22Rv1 (cell line): ENCODE measurements at regions not wholly inside any gene's neighbourhood (a gene's known extent, or its start where the extent isn't known, plus 50 kb on each side); places are given as distances from the start of the nearest gene placed in this dataset.
A peak's percentile ranks its signal among the peaks of the same experiment; 100 is the strongest.

Experiments used
- H3K27ac ChIP-seq: fragments of 450-650 bp; 2 replicates; pipeline ENCODE4 v1.5.1; 2017
- ZFX ChIP-seq: fragments of 450-650 bp; IDR thresholded peaks from 2 replicates; pipeline ENCODE4 v1.6.1; 2017; ENCODE audit warnings: antibody characterized with exemption, borderline replicate concordance
- TF ChIP-seq, protein P1 (sequence below): fragments of 450-650 bp; IDR thresholded peaks from 2 replicates; pipeline ENCODE4 v1.5.1; 2017; ENCODE audit warnings: mild to moderate bottlenecking

DNA sequence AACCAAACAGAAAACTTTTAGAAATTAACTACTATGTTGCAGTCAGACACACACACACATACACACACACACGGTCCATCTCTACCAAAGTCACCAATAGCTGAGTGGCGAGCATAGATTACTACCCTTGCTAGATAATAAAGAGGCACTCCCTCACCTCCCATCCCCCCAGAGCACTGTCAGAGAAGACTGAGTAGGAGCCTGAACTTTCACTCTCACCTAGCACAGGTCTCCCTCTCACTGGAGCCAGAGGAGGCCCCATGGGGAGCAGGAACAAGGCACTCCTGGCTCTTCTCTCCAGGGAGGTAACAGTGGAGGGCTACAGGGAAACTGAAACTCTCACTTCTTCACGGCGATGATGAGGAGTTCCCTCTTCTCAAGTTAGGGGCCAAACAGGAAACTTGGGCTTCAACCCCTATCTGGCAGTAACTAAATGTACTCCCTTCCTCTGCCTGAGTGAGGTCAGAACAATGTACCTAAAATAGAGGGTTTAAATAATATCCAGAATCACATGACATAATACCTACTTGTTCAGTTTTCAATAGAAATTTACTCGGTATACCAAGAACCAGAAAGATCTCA, 975.3 kb upstream of the GBE1 start:
- no peak overlapping the region for H3K27ac ChIP-seq
- TF ChIP-seq, protein P1, sequence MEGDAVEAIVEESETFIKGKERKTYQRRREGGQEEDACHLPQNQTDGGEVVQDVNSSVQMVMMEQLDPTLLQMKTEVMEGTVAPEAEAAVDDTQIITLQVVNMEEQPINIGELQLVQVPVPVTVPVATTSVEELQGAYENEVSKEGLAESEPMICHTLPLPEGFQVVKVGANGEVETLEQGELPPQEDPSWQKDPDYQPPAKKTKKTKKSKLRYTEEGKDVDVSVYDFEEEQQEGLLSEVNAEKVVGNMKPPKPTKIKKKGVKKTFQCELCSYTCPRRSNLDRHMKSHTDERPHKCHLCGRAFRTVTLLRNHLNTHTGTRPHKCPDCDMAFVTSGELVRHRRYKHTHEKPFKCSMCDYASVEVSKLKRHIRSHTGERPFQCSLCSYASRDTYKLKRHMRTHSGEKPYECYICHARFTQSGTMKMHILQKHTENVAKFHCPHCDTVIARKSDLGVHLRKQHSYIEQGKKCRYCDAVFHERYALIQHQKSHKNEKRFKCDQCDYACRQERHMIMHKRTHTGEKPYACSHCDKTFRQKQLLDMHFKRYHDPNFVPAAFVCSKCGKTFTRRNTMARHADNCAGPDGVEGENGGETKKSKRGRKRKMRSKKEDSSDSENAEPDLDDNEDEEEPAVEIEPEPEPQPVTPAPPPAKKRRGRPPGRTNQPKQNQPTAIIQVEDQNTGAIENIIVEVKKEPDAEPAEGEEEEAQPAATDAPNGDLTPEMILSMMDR: no peak
- TF ChIP-seq ZFX: no peak

DNA sequence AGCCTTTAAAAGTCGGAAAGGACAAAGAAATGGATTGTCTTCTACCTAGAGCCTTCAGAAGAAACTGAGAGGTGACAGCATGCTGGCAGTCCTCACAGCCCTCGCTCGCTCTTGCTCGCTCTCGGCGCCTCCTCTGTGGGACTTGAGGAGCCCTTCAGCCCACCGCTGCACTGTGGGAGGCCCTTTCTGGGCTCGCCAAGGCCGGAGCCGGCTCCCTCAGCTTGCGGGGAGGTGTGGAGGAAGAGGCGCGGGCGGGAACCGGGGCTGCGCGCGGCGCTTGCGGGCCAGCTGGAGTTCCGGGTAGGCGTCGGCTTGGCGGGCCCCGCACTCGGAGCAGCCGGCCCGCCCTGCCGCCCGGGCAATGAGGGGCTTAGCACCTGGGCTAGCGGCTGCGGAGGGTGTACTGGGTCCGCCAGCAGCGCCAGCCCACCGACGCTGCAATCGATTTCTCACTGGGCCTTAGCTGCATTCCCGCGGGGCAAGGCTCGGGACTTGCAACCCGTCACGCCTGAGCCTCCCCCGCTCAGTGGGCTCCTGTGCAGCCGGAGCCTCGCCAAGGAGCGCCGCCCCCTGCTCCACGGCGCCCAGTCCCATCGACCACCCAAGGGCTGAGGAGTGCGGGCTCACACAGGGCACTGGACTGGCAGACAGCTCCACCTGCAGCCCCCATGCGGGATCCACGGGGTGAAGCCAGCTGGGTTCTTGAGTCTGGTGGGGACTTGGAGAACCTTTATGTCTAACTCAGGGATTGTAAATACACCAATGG, 953.8 kb upstream of the GBE1 start:
- H3K27ac ChIP-seq: no peak overlapping the region
- TF ChIP-seq, protein P1: no peak
- TF ChIP-seq ZFX: no peak

GRCh38 chr3:82707035-82707434, 945.6 kb upstream of the GBE1 start:
- no peak for TF ChIP-seq ZFX
- TF ChIP-seq, protein P1: 0 out of 2 replicates have a peak, but pooled peaks have one; percentile 10
- H3K27ac ChIP-seq: no peak overlapping the region

- no peak overlapping the region for H3K27ac ChIP-seq
- no peak for TF ChIP-seq ZFX
- TF ChIP-seq, protein P1: no peak
These were observed 924.3 kb upstream of the GBE1 start for GRCh38 chr3:82685761-82686160.

GRCh38 chr3:82676356-82677026, 915.0 kb upstream of the GBE1 start:
- no peak overlapping the region for H3K27ac ChIP-seq
- TF ChIP-seq, protein P1: no peak
- TF ChIP-seq ZFX: no peak

DNA sequence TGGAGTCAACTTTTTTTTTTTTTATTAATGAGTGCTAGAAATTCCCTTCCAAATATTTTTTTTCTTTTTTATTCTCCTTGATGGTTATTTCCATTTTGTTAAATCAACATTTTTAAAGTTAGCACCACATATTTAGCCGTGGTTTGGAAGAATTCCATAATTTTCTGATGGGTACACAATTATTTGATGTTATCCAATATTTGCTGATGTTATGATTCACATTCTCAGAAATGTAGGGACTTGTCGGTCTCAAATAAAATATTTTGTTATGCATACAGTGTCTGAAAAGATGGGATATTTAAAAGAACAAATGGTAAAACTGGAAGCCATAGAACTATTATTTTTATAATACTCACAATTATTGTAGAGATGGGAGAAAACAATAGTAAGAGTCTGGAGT, 911.5 kb upstream of the GBE1 start:
- H3K27ac ChIP-seq: no peak overlapping the region
- no peak for TF ChIP-seq ZFX
- TF ChIP-seq, protein P1: no peak

DNA sequence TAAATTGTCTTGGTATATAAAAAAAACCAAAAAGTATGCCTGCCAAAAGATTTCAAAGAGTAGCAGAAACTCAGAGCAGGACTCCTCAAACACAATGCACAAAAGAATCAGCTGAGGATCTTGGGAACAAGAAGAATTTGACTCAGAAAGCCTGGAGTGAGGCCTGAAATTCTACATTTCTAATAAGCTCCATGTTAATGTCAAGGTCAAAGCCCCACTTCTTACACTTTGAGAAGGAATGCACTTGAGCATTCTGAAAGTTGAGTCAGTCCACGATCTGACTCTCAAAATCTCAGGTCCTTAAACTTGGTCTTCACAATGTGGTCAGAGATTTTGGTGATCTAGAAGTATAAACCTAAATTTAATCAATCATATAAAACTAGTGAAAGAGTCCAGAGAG, 910.0 kb upstream of the GBE1 start:
- TF ChIP-seq ZFX: no peak
- TF ChIP-seq, protein P1: no peak
- no peak overlapping the region for H3K27ac ChIP-seq
